ENCODE measurements at regions not wholly inside any gene's neighbourhood (a gene's known extent, or its start where the extent isn't known, plus 50 kb on each side); places are given as distances from the start of the nearest gene placed in this dataset.
"Not testable (repeated sequence)": the region's sequence is repeated elsewhere in the genome, so short reads cannot be mapped to it uniquely, and the experiment has no call there.

DNA sequence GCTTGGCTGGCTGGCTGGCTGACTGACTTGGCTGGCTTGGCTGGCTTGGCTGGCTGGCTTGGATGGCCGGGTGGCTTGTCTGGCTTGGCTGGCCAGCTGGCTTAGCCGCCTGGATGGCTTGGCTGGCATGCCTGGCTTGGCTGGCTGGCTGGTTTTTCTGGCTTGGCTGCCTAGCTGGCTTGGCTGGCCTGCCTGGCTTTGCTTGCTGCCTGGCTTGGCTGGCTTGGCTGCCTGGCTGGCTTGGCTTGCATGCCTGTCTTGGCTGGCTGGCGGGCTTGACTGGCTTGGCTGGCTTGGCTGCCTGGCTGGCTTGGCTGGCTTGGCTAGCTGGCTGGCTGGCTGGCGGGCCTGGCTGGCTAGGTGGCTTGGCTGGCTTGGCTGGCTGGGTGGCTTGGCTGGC lies 2830.5 kb downstream of the RPIA start:
- not testable (repeated sequence) for TF ChIP-seq SP2 (tag by site-specific recombination; IDR thresholded peaks at IDR 0.05); ZNF311 (tag by site-specific recombination; IDR thresholded peaks at IDR 0.05; ENCODE audit: borderline replicate concordance); ZXDB (tag by site-specific recombination; IDR thresholded peaks at IDR 0.05); KLF7 (tag by site-specific recombination; IDR thresholded peaks at IDR 0.05; ENCODE audit: borderline replicate concordance); ZNF423 (tag by site-specific recombination; IDR thresholded peaks at IDR 0.05); ZBTB17 (tag by site-specific recombination; IDR thresholded peaks at IDR 0.05)
- TF ChIP-seq, protein P1, sequence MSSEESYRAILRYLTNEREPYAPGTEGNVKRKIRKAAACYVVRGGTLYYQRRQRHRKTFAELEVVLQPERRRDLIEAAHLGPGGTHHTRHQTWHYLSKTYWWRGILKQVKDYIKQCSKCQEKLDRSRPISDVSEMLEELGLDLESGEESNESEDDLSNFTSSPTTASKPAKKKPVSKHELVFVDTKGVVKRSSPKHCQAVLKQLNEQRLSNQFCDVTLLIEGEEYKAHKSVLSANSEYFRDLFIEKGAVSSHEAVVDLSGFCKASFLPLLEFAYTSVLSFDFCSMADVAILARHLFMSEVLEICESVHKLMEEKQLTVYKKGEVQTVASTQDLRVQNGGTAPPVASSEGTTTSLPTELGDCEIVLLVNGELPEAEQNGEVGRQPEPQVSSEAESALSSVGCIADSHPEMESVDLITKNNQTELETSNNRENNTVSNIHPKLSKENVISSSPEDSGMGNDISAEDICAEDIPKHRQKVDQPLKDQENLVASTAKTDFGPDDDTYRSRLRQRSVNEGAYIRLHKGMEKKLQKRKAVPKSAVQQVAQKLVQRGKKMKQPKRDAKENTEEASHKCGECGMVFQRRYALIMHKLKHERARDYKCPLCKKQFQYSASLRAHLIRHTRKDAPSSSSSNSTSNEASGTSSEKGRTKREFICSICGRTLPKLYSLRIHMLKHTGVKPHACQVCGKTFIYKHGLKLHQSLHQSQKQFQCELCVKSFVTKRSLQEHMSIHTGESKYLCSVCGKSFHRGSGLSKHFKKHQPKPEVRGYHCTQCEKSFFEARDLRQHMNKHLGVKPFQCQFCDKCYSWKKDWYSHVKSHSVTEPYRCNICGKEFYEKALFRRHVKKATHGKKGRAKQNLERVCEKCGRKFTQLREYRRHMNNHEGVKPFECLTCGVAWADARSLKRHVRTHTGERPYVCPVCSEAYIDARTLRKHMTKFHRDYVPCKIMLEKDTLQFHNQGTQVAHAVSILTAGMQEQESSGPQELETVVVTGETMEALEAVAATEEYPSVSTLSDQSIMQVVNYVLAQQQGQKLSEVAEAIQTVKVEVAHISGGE (tag by site-specific recombination; conservative IDR thresholded peaks at IDR 0.05; ENCODE audit: low read depth): not testable (repeated sequence)
- TF ChIP-seq, protein P2, sequence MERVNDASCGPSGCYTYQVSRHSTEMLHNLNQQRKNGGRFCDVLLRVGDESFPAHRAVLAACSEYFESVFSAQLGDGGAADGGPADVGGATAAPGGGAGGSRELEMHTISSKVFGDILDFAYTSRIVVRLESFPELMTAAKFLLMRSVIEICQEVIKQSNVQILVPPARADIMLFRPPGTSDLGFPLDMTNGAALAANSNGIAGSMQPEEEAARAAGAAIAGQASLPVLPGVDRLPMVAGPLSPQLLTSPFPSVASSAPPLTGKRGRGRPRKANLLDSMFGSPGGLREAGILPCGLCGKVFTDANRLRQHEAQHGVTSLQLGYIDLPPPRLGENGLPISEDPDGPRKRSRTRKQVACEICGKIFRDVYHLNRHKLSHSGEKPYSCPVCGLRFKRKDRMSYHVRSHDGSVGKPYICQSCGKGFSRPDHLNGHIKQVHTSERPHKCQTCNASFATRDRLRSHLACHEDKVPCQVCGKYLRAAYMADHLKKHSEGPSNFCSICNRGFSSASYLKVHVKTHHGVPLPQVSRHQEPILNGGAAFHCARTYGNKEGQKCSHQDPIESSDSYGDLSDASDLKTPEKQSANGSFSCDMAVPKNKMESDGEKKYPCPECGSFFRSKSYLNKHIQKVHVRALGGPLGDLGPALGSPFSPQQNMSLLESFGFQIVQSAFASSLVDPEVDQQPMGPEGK (tag by site-specific recombination; IDR thresholded peaks at IDR 0.05): not testable (repeated sequence)
- TF ChIP-seq, protein P3, sequence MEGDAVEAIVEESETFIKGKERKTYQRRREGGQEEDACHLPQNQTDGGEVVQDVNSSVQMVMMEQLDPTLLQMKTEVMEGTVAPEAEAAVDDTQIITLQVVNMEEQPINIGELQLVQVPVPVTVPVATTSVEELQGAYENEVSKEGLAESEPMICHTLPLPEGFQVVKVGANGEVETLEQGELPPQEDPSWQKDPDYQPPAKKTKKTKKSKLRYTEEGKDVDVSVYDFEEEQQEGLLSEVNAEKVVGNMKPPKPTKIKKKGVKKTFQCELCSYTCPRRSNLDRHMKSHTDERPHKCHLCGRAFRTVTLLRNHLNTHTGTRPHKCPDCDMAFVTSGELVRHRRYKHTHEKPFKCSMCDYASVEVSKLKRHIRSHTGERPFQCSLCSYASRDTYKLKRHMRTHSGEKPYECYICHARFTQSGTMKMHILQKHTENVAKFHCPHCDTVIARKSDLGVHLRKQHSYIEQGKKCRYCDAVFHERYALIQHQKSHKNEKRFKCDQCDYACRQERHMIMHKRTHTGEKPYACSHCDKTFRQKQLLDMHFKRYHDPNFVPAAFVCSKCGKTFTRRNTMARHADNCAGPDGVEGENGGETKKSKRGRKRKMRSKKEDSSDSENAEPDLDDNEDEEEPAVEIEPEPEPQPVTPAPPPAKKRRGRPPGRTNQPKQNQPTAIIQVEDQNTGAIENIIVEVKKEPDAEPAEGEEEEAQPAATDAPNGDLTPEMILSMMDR (tag by site-specific recombination; IDR thresholded peaks at IDR 0.05): not testable (repeated sequence)
